NCI-H774 (cell line): ENCODE measurements at regions not wholly inside any gene's neighbourhood (a gene's known extent, or its start where the extent isn't known, plus 50 kb on each side); places are given as distances from the start of the nearest gene placed in this dataset.

ENCODE experiments used
- DNase-seq: peaks from one replicate; lab custom pipeline; 2025; lab: John Stamatoyannopoulos, UW

DNA sequence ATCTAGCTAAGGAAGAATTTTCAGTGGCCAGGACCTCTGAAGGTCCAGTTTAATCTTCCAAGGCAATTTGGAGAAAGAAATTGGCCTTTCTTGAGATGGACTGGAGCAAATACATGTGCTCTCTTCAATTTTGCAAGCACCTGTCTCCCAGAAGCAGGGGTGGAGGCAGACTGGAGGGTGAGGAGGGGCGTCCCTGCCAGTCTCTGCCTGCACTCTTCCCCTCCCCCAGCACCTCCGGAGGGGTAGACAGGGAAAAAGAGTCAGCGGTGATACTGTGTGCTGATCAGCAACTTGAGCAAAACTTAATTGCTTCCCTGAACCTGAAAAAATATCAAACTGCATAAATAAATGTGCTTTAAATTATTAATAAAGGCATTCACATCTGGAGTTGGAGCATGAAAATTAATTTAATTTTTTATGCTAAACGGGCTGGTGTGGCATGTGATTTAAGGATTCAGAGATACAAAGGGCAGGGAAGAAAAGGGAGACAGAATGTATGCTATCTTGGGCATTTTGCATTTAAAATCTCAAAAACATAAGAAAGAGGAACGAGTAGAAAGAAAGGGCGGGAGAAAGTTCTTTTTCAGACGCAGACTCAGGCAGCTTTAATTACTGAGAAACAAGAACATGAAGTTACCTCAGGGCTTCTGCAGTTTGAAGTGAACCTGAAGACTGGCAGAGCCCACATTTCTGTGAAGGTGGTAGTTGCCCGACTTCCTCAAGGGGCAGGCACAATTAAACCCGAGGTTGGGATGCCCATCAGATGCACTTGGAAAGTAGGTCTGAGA lies 319.7 kb downstream of the UACA start:
- no peak for DNase-seq

- DNase-seq = no peak
Observed at GRCh38 chr15:70442616-70443321, 320.6 kb downstream of the UACA start.

- no peak for DNase-seq
Observed at GRCh38 chr15:70442211-70442610, 321.1 kb downstream of the UACA start.

DNA sequence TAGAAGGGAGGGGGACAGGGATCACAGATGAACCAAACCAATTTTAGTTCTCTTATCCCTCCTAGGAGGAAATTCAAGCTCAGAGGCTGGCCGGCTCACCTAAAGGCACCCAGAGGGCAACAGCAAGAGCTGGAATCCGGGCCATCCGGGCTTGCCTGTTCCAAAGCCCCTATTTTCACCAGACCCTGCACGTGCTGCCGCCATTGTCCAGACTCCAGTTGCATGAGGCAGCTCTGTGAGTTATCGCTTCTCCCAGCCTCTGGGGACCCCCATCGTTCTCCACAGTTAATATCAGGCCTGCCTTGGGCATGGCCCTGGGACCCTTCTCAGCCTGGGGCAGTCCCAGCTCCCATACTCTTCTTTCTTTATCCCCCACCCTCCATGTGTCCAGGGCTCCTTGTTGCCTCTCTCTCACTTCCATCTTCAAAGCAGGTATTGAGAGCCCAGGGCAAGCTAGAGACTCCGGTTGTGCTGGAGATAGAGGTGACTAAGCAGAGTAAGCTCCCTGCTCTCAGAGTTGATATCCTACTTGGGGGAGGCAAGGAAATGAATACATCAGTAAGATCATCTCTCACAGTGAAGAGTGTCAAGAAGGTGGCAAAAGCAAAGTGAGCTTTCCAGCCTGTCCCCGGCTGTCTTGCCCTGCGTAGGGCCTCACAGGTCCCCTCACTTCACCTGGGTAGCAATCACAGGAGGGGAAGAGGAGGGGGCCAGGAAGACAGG lies 322.8 kb downstream of the UACA start:
- DNase-seq = no peak

DNA sequence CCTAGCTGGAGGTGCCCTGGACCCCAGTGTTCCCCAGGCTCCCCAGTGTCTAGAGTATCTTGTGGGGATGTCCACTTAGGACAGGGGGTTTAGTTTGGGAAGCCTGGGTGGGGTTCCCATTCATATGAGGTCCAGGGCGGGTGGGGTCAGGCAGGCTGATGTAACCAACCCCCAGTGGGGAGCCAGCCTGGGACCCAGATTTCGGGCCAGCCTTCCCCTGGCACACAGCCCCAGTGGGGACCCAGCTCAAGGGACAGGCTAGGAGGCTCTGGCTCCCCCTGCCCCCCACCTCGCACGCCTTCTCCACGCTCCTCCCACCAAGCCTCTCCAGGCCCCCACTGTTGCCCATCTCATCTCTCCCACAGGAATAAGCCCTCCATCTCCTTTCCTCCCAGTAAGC lies 323.5 kb downstream of the UACA start:
- no peak for DNase-seq

DNA sequence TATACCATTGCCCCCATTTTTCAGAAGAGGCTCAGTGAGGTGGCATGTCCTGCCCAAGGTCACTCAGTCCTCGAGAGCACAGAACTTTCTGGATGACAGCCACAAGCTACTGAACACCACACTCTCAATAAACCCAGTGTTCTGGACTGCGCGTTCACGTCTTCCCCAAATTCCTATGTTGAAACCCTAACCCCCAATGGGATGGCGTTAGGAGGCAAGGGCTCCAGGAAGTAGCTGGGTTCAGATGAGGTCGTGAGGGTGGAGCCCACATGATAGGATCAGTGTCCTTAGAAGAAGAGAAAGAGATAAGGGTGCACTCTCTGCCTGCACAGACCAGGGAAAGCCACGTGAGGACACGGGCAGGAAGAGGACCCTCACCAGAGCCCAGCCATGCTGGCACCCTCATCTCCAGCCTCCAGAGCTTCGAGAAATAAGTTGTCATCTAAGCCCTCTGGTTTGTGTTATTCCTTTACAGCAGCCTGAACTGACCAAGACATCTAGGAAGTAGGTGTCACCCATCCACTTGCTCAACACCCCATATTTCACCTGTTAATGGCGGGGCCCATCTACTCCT lies 324.0 kb downstream of the UACA start:
- no peak for DNase-seq

- no peak for DNase-seq
Observed at GRCh38 chr15:70438776-70439175, 324.6 kb downstream of the UACA start.

DNA sequence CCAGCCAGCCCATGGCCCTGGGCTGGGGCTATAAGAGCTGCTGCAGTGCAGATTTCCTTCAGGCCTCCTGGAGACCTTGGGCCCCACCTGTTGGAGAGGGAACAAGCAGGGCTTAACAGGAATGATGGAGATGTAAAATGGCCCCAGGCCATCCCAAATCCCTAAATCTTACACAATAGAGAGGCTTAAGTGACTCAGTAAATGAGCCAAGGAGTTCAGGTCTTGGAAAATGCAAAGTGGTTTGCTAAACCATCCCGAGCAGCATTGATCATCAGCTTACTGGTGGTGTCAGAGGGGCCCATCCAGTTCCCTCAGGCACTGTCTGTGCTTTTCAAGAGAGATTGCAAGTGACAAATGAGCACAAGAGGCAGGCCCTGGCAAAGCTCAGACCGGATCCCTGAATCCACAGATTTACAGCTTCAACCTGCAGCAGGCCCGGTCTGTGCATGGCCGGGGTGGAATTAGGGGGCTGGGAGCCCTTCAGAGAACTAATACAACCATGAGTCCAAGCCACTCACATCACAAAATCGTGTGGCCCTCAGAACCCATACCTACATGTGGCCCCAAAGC lies 325.4 kb downstream of the UACA start:
- DNase-seq = no peak

GRCh38 chr15:70437089-70437488 lies 326.3 kb downstream of the UACA start:
- no peak for DNase-seq

GRCh38 chr15:70436428-70436827 lies 326.9 kb downstream of the UACA start:
- DNase-seq = no peak

DNA sequence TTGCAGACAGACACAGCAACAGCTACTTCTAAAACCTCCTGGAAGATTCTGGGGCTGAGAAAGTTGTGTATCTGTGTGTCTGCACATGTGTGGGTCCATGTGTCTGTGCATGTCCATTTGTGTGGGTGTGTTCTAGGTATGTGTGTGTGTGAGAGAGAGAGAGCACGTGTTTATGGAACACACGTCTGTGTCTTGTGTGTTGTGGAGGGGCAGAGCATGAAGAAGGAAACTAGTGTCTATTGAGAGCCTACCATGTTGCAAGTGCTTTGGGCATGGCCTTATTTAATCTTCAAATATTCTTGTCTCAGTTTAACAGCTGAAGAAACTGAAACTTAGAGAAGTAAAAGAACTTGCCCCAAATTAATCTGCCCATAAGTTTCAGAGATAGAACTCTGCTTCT lies 327.5 kb downstream of the UACA start:
- no peak for DNase-seq

DNA sequence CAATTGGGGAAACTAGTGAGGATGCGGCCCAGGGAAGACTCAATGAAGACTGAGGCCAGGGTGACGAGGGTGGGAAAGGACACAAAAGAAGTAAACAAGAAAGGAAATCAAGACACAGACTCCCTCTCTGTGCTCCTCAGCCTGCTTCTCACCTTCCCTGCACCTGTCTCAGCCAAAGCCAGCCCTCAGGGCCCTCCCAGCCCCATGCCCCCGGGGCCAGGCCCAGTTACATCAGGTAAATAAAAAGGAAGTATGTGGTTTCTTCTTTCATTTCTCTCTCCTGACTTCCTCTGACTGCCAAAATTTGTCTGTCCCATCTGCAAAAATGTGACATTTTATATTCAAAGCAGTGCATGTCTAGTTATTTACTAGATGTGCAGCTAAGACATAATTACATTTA lies 328.0 kb downstream of the UACA start:
- DNase-seq = no peak

- DNase-seq = no peak
Observed at GRCh38 chr15:70433586-70434324, 329.6 kb downstream of the UACA start.

DNA sequence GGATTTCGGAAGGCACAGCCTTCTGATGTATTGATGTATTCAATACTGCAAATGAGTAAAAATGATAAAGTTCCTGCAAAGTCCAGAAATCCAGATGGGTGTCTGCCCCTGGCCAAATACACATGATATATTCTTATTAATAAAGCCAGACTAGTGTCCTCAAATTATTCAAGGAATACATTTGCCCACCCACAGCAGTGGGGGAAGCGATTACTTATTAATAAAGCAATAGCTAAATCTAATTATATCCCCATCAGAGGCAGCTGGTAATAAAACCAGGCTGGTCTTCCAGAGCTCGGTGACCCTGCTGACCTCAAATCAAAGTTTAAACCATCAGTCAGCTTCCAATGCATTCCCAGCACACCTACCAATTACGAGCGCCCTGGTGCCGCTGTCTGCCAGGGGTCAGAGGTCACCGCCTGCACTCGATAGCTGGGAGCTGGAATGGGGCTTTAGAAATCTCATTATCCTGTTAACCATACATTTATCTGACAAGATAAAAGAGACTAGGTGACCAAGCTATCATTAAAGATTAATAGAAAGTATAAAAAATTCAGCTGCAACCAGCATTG lies 330.3 kb downstream of the UACA start:
- no peak for DNase-seq

DNA sequence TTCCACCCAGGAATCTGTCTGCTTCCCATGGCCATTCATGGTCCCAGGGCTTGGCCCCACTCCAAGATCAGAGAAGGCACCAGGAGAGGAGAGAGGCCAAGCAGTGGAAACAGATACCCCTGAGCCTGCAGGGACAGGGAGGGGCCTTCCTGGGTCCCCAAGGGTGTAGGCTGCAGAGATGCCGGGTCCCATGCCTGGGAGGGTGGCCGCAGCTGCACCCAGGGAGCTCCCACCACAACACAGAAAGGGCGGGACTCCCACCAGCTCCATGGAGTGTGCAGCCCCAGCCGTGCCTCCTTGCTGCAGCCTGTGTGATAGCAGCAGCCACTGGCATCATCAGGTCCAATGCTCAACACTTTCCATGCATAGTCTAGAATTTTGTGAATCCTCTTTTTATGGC lies 331.5 kb downstream of the UACA start:
- no peak for DNase-seq

- DNase-seq = no peak
Observed at GRCh38 chr15:70430069-70430468, 332.4 kb upstream of the TLE3 start.

- no peak for DNase-seq
Observed at GRCh38 chr15:70429056-70429722, 331.5 kb upstream of the TLE3 start.

DNA sequence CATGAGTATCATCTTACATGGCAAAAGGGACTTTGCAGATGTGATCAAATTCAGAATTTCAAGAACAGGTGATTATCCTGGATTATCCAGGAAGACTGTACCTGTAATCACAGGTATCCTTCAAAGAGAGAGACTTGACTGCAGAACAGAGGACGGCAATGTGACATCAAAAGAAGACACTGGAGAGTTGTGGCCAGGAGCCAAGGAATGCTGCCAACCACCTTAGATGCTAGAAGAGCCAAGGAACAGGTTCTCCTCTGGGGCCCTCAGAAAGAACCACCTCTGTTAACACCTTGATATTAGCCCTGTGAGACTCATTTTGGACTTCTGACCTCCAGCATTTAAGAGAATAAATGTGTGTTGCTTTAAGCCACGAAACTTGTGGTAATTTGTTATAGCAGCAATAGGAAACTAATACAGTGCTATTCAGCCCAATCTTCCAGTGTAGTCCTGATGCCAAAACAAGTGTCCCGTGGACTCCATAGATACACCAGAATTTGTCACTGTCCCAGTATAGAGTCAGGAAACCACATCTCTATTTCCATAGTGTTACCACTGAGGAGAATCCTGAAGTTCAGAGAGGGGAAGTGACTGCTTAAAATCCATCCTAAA lies 330.6 kb upstream of the TLE3 start:
- DNase-seq = no peak

DNA sequence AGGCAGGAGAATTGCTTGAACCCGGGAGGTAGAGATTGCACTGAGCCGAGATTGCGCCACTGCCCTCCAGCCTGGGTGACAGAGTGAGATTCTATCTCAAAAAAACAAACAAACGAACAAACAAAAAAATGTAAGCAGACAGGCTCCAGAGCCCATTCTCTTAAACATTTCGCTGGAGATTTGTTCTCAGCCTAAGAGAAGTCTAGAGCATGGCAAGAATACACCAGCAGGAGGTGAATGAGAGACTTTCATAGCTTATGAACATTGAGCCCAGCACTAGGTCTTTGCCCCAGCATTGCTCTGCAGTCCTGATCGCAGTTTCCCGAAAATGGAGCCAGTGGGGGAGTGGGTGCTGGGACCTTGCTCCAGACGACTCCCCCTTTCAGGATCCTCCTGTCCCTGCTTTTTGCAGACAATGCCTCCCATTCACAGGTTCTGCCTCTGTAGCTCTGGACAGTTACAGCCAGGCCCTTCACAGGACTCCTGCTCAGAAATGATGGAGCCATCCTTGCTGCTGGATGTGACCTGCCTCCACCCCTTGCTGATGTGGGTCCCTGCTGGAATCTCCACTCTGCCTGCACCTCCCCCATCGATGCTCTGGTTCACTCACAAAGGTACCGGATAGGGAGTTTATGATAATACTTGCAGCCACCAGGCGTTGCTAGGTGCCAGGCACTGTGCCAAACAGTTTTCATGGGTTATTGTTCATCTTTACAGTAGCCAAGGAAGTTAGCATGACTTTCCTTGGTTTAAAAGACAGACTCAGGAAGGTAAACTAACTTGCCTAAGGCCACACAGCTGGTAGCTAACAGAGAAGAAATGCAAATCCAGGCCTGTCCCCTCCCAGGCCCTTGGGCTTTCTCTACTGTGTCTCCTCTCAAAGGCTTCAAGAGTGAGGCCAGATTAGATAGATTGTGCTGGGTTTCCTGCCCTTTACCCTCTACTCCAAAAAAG lies 329.7 kb upstream of the TLE3 start:
- DNase-seq = no peak
